ENCODE measurements at regions not wholly inside any gene's neighbourhood (a gene's known extent, or its start where the extent isn't known, plus 50 kb on each side); places are given as distances from the start of the nearest gene placed in this dataset.

DNA sequence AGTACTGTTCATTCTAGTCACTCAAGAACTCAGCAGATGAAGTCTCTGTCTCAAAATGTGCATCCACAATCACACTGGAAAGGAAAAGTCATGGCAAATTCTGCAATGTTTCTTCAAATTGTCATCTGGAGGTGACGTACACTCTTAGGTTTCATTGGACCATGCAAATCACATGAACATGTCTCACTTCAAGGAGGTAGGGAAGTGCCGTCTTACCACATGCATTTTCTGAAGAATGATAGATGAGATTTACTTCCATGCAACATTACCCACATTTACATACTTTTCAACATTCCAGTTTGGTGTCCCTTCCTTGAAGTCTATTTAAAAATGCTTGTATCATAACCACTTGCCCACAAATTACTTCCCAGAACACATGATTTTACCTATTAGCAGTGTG is 107.9 kb upstream of the SATB1 start:
- no peaks in the 10 kb centered on the region for H3K36me3 ChIP-seq (ENCODE audit: control insufficient read depth, insufficient read depth, low read length)
- ChIA-PET POLR2A (no interaction called here), CTCF (no interaction called here)
- BruUV-seq (replicated peaks), result no TSS peak
- no peak for DNase-seq
- TF ChIP-seq, protein P1, sequence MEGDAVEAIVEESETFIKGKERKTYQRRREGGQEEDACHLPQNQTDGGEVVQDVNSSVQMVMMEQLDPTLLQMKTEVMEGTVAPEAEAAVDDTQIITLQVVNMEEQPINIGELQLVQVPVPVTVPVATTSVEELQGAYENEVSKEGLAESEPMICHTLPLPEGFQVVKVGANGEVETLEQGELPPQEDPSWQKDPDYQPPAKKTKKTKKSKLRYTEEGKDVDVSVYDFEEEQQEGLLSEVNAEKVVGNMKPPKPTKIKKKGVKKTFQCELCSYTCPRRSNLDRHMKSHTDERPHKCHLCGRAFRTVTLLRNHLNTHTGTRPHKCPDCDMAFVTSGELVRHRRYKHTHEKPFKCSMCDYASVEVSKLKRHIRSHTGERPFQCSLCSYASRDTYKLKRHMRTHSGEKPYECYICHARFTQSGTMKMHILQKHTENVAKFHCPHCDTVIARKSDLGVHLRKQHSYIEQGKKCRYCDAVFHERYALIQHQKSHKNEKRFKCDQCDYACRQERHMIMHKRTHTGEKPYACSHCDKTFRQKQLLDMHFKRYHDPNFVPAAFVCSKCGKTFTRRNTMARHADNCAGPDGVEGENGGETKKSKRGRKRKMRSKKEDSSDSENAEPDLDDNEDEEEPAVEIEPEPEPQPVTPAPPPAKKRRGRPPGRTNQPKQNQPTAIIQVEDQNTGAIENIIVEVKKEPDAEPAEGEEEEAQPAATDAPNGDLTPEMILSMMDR (IDR thresholded peaks at IDR 0.05; ENCODE audit: insufficient read depth in 1 of 2, low read depth in 1 of 2, low read length in 1 of 2, severe bottlenecking in 1 of 2, unreplicated experiment in 1 of 2), result no peak
- H3K4me3 ChIP-seq (ENCODE audit: low read depth, low read length), result no peak overlapping the region
- Mint-ChIP-seq H3K27ac (ENCODE audit: unreplicated experiment) (no peak overlapping the region), H3K27me3 (ENCODE audit: insufficient read depth, unreplicated experiment) (no peaks in the 10 kb centered on the region), H3K4me3 (ENCODE audit: unreplicated experiment) (no peak overlapping the region), H3K9me3 (ENCODE audit: unreplicated experiment) (no peaks in the 10 kb centered on the region), H3K4me1 (ENCODE audit: low read depth, unreplicated experiment) (no peaks in the 10 kb centered on the region), H3K36me3 (ENCODE audit: insufficient read depth, unreplicated experiment) (no peaks in the 10 kb centered on the region)
- H3K9me3 ChIP-seq, result no peaks in the 10 kb centered on the region
- no peaks in the 10 kb centered on the region for H3K27me3 ChIP-seq (replicated peaks; ENCODE audit: control insufficient read depth, insufficient read depth, low read length)
- intact Hi-C loops (cut with micrococcal nuclease; ENCODE audit: unreplicated experiment), result no loop called here
- no peaks in the 10 kb centered on the region for H3K4me1 ChIP-seq

DNA sequence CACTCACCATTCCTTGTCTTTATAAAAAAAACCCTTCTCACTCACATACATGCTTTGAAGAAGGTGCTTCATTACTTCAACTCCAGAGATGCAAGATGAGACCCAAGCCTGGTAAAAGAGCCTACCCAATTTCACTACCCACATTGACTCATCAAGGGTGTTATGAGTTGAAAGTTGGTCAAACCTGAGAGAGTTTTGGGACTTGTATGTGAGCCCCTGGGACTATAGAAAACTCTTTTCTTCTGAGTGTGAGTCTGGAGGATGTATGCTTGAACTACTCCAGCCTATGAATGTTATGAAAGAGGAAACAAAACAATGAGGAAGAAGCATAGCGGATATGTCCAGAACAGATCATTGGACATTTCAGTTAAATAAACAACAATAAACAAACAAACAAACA is 106.5 kb upstream of the SATB1 start:
- Histone ChIP-seq H3K36me3 (ENCODE audit: control insufficient read depth, insufficient read depth, low read length) (no peaks in the 10 kb centered on the region), H3K9me3 (no peaks in the 10 kb centered on the region), H3K4me1 (no peaks in the 10 kb centered on the region), H3K4me3 (ENCODE audit: low read depth, low read length) (no peak overlapping the region), H3K27me3 (replicated peaks; ENCODE audit: control insufficient read depth, insufficient read depth, low read length) (no peaks in the 10 kb centered on the region)
- no peaks in the 10 kb centered on the region for H3K36me3 Mint-ChIP-seq (ENCODE audit: insufficient read depth, unreplicated experiment)
- TF ChIP-seq, protein P1 (IDR thresholded peaks at IDR 0.05; ENCODE audit: insufficient read depth in 1 of 2, low read depth in 1 of 2, low read length in 1 of 2, severe bottlenecking in 1 of 2, unreplicated experiment in 1 of 2), result no peak
- no peak overlapping the region for H3K4me3 Mint-ChIP-seq (ENCODE audit: unreplicated experiment)
- no peaks in the 10 kb centered on the region for H3K27me3 Mint-ChIP-seq (ENCODE audit: insufficient read depth, unreplicated experiment)
- intact Hi-C loops (cut with micrococcal nuclease; ENCODE audit: unreplicated experiment), result no loop called here
- BruUV-seq (replicated peaks), result no TSS peak
- no peak overlapping the region for H3K27ac Mint-ChIP-seq (ENCODE audit: unreplicated experiment)
- H3K4me1 Mint-ChIP-seq (ENCODE audit: low read depth, unreplicated experiment), result no peaks in the 10 kb centered on the region
- DNase-seq, result no peak
- ChIA-PET CTCF (no interaction called here), POLR2A (no interaction called here)
- H3K9me3 Mint-ChIP-seq (ENCODE audit: unreplicated experiment), result no peaks in the 10 kb centered on the region

DNA sequence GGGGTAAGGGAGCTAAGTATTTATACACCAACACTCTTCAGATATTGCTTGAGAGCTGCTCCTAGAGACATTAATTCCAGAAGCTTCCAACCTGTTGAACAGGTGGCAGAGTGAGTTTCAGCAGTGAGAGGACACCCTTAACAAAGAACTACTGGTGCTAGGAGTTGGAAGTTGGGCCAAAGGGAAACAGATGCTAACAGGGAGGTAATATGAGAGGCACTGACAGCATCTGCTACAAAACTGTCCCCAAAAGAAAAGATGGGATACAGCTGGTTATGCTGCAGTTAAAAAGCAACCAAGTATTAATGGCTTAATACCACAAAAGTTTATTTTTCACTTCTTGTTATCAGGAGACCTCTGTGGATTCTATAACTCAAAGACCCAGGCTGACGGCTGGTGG is 104.5 kb upstream of the SATB1 start:
- no peak for DNase-seq
- Mint-ChIP-seq H3K27ac (ENCODE audit: unreplicated experiment) (no peak overlapping the region), H3K9me3 (ENCODE audit: unreplicated experiment) (peaks cover 11% of the 10 kb centered on the region), H3K4me3 (ENCODE audit: unreplicated experiment) (no peak overlapping the region), H3K4me1 (ENCODE audit: low read depth, unreplicated experiment) (no peaks in the 10 kb centered on the region), H3K27me3 (ENCODE audit: insufficient read depth, unreplicated experiment) (no peaks in the 10 kb centered on the region), H3K36me3 (ENCODE audit: insufficient read depth, unreplicated experiment) (no peaks in the 10 kb centered on the region)
- CTCF ChIA-PET, result no interaction called here
- Histone ChIP-seq H3K9me3 (no peaks in the 10 kb centered on the region; the same call in 1 of the 2 replicates), H3K4me1 (no peaks in the 10 kb centered on the region), H3K4me3 (ENCODE audit: low read depth, low read length) (no peak overlapping the region), H3K27me3 (replicated peaks; ENCODE audit: control insufficient read depth, insufficient read depth, low read length) (no peaks in the 10 kb centered on the region), H3K36me3 (ENCODE audit: control insufficient read depth, insufficient read depth, low read length) (no peaks in the 10 kb centered on the region)
- BruUV-seq (replicated peaks), result no TSS peak
- POLR2A ChIA-PET, result no interaction called here
- TF ChIP-seq, protein P1 (IDR thresholded peaks at IDR 0.05; ENCODE audit: insufficient read depth in 1 of 2, low read depth in 1 of 2, low read length in 1 of 2, severe bottlenecking in 1 of 2, unreplicated experiment in 1 of 2), result no peak
- intact Hi-C loops (cut with micrococcal nuclease; ENCODE audit: unreplicated experiment), result no loop called here

Data from Caco-2 (cell line).